GM21360 (cell line): ENCODE measurements at regions not wholly inside any gene's neighbourhood (a gene's known extent, or its start where the extent isn't known, plus 50 kb on each side); places are given as distances from the start of the nearest gene placed in this dataset.
"Not testable (repeated sequence)": the region's sequence is repeated elsewhere in the genome, so short reads cannot be mapped to it uniquely, and the experiment has no call there.

ENCODE experiments used
- ATAC-seq: cut with Tn5 transposase; IDR thresholded peaks from one replicate; pipeline ENCODE4 v1.9.1; 2021; ENCODE audit warnings: mild to moderate bottlenecking, moderate library complexity; ENCODE audit not compliant: unreplicated experiment

GRCh38 chr12:59517522-59517921, 78.3 kb upstream of the SLC16A7 start:
- ATAC-seq = no peak

DNA sequence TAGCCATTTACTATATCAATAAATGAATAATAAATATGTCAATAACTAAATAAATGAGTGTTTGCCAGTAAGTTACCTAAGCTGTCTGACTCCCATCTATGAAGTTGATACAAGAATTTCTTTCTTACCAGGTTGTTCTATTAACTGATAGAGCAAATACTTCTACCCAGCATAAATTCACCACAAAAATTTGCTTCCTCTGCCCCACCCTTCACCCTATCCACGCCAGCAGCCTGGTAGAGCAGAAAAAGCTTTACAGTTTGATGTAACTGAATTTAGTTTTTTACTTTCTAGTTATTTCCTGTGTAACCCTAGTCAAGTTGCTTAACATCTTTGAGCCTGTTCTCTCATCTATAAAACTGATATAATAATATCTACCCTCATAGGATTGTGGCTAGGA, 94.9 kb upstream of the SLC16A7 start:
- no peak for ATAC-seq

DNA sequence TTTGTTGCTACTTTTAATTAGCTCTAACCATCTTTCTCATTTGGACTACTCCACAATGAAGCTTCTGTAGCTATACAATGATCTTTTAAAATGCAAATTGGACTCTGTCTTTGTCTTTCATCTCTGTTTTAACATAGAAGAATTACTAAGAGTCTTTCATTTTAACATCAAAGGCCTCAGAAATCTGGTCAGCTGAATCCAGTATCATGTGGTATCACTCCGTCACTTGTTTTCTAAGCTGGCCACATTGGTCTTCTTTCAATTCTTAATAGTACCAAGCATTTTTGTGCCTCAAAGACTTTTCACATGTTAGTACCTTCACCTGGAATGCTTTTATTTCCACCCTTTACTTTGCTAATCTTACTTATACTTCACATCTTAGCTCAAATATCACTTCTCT, 95.5 kb upstream of the SLC16A7 start:
- no peak for ATAC-seq

- peak; percentile 97 for ATAC-seq
Observed at GRCh38 chr12:59499774-59500173, 96.1 kb upstream of the SLC16A7 start.

GRCh38 chr12:59494617-59495016, 101.2 kb upstream of the SLC16A7 start:
- no peak for ATAC-seq

- ATAC-seq = no peak
Observed at GRCh38 chr12:59491877-59492276, 104.0 kb upstream of the SLC16A7 start.

- ATAC-seq = no peak
Observed at GRCh38 chr12:59486827-59487226, 109.0 kb upstream of the SLC16A7 start.

DNA sequence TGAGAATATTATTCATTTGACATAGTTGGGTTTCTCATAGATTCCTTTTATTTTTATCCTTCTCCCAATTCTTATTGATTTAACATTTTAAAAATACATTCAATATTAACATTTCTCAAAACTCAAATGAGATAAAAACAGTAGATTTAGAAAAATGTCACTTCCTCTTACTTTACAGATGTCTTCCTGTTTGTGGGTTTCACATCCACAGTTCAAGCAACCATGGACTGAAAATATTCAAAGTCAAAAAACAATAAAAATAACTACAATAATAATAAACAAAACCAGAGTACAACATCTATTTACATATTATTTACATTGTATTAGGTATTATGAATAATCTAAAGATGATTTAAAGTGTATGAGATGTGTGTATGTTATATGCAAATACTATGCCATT, 111.3 kb upstream of the SLC16A7 start:
- ATAC-seq = peak; percentile 89

DNA sequence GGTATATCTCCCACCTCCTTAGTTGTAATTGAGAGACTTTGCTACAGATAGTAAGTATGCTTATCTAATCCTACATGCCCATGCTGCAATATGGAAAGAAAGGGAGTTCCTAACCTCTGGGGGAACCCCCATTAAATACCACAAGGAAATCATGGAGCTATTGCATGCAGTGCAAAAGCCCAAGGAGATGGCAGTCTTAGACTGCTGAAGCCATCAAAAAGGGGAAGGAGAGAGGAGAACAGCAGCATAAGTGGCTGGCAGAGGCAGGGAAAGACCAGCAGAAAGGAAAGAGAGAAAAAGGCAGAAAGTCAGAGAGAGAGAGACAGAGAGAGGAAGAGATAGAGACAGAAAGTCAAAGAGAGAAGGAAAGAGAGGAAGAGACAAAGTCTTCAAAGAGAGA, 121.6 kb upstream of the SLC16A7 start:
- ATAC-seq = not testable (repeated sequence)

- peak; percentile 89 for ATAC-seq
Observed at GRCh38 chr12:59472273-59472672, 123.6 kb upstream of the SLC16A7 start.

DNA sequence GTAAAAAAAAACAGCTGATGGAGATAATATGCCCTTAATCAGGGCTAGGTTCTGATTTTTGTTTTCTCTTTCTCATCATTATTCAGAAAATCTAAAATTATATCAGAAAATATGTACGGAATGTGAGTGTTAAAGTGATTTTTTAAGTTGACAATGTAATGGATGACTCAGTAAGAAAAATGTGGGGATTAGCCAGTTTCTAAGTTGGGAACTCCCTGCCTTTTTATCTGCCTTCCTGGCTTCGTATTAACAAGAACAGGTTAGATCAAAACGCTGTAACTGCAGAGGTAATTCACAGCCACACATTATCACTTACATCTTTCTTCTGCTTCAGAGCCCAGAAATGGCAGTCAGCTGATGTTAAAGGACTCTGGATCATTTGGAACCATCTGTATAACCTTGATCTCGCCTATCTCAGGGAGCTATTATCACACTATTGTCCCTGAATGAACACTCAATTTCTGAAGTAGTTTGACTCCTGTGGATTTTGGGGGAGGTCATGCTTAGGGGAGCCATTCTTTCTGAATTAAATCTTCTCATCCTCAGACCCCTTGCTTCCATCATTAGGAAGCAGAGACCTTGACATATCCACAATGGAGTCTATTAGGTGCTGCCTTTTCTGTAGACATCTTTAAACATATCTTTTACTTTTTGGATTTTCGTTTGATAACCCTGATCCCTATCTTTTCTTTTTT, 135.7 kb upstream of the SLC16A7 start:
- no peak for ATAC-seq

- ATAC-seq = no peak
Observed at GRCh38 chr12:59453475-59453874, 142.4 kb upstream of the SLC16A7 start.

DNA sequence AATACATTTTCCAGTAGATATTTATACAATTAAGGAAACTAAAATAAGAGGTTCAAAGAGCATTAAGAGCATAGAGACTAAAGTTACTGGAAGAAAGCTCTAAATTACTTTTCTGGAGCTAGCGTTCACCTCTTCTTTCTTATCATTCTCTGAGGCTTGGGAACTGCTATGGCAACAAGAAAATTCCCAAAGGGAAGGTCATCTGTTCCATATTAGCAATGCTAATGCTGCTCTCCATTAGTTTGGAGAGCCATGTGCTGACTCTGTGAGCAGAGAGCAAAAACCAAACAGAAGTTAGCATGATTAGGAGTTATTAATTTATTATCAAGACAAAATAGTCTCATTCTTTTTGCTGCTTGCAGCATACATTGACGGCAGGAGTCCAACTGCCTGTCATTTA, 143.1 kb upstream of the SLC16A7 start:
- no peak for ATAC-seq

DNA sequence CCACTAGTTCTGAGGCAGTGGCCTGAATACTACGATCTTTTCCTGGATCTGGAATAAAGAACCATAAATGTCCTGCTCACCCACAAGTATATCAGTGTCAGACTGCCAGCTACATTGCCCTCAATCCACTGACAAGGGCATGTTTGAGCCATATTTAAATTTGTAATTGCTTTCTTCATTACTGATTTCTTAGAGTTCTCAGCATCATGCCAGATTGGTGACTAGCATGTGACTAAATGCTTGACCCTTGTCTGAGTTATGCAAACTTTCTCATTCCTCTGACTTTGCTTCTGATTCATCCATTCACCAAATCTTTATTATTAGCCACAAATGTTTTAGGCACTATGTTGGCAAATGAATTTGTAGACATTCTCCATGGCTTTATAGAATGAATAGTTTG, 143.6 kb upstream of the SLC16A7 start:
- ATAC-seq = no peak

GRCh38 chr12:59446116-59446515, 149.7 kb upstream of the SLC16A7 start:
- ATAC-seq = no peak

DNA sequence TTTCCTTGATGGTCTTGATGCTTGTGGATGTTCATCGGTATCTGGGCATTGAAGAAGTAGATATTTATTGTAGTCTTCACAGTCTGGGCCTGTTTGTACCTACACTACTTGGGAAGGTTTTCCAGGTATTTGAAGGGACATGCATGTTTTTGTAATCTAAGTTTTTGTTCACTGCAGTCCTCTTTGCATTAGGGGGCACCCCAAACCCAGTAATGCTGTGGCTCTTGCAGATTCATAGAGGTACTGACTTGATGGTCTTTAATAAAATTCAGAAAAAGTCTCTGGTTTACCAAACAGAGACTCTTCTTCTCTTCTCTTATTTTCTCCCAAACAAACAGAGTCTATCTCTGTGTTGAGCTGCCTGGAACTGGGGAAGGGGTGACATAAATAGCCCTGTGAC, 150.9 kb upstream of the SLC16A7 start:
- no peak for ATAC-seq

DNA sequence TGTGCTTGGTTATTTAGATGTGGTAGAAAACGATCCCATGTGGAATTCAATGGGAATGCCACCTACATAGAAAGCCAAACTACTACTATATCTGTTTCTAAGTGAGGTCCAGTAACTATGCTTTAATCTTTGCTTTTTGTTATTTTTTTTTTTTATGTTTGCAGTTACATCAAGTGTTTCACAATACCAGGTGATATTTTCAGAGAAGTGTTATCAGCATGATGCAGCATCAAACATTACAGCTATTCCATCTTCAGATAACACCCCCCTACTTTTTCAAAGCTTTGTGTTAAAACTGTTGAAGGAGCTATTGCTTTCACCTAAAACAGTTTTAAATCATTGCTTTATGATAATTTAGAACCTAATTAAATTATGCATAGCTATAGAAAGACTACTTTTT, 163.8 kb upstream of the SLC16A7 start:
- no peak for ATAC-seq

DNA sequence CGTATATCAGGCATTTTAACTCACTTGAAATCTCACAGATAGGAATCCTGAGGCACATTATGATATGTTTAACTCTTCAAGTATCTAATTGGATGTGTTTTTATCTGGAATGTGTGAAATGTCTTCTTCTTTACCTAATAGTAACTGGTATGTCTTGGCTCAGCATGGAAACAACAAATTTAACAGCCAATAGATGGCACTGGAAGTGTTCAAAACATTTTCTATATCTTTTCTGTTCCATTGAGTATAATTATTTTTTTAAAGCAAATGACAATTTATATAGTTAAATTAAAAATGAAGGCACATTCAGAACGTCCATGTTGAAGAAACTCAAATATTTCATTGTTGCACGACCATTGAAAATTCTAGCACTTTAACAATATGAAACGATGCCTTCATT, 164.6 kb upstream of the SLC16A7 start:
- no peak for ATAC-seq

DNA sequence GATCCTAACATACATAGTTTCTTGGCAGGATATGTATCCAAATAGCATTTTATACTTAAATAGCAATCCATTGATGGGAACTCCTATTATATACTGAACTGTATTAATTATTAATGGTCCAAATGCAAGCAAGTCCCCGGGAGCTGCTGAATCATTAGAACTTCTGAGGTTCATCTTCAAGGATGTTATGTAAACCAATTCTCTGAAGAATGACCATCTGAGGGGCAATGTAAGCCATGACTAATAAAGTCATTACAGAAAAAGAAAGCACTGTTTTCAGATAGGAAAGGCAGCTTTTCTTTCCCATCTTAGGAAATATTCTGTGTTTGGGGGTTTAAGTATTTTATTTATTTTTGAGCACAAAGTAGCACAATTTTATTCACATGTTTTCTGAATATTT, 166.1 kb upstream of the SLC16A7 start:
- ATAC-seq = no peak

DNA sequence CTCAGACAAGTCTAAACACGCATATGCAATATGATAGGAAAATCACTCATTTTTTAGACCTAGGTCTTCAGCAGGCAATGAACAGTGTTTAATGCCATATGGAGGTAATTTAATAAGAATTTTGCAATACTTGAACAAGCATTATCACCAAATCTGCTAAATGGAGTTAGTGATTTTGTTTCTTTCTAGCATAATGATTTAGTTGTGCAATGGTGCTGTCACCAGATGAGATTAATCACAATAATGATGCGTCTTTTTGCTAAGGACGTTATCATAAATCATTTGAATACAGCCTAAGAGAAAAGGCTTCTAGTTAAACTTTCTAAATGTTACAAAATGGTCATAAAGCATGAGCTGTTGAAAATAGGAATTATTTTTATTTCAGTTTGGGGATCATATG, 170.0 kb upstream of the SLC16A7 start:
- no peak for ATAC-seq

- ATAC-seq = not testable (repeated sequence)
Observed at GRCh38 chr12:59424666-59425065, 171.2 kb upstream of the SLC16A7 start.

DNA sequence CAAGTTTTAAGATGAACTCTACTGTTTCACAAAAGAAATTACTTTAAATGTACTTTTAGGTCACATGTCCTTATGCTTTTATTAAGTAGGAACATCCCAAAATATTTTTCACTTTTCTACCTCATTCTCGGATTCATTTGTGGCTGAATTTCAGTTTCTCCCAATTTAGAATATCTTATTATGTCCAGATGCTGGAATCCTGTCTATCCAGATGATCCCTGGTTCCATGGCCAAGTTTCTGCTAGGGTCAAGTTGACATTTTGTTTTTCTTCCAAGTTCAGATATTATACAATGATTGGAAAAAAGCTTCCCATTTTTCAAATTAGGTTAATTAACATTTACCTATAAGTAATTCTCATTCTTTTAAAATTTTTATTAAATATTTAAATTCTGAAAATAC, 181.8 kb upstream of the SLC16A7 start:
- no peak for ATAC-seq

GRCh38 chr12:59408431-59408830, 187.4 kb upstream of the SLC16A7 start:
- no peak for ATAC-seq
